Activated B cell treated with CpG ODN at 0.5 μM for 24 hours (primary cell): ENCODE measurements at regions not wholly inside any gene's neighbourhood (a gene's known extent, or its start where the extent isn't known, plus 50 kb on each side); places are given as distances from the start of the nearest gene placed in this dataset.

ENCODE experiments used
- ATAC-seq: fragments of 200-7000 bp; cut with Tn5 transposase; one replicate; pipeline ENCODE4 v1.10.0; 2021; ENCODE audit warnings: low read depth, mild to moderate bottlenecking, moderate library complexity
- CTCF ChIA-PET: fragments of 350-600 bp; sonication (Branson Sonifier 250); formaldehyde crosslinking; loops from one replicate; lab custom pipeline; 2021; ENCODE audit warnings: antibody characterized with exemption; lab: Charles Lee
- POLR2A ChIA-PET: fragments of 350-600 bp; sonication (Branson Sonifier 250); formaldehyde crosslinking; loops from one replicate; lab custom pipeline; 2021; ENCODE audit warnings: antibody characterized with exemption; lab: Charles Lee
- DNase-seq: peaks from one replicate; pipeline ENCODE4 v3.0.0; 2022
- H3K27ac Mint-ChIP-seq: one replicate; pipeline ENCODE4 v1.8.0; 2020; ENCODE audit warnings: mixed read lengths
- H3K27me3 Mint-ChIP-seq: one replicate; pipeline ENCODE4 v1.8.0; 2021; ENCODE audit warnings: mixed read lengths
- H3K36me3 Mint-ChIP-seq: one replicate; pipeline ENCODE4 v1.8.0; 2021; ENCODE audit warnings: low read depth, mixed read lengths
- H3K4me1 Mint-ChIP-seq: one replicate; pipeline ENCODE4 v1.8.0; 2021; ENCODE audit warnings: mixed read lengths
- H3K4me3 Mint-ChIP-seq: one replicate; pipeline ENCODE4 v1.8.0; 2020; ENCODE audit warnings: mild to moderate bottlenecking, mixed read lengths
- H3K9me3 Mint-ChIP-seq: one replicate; pipeline ENCODE4 v1.8.0; 2020; ENCODE audit warnings: mixed read lengths
- CTCF ChIP-seq: fragments of 200-600 bp; IDR thresholded peaks from one replicate; pipeline ENCODE4 v1.8.0; 2022; ENCODE audit warnings: antibody characterized with exemption, mild to moderate bottlenecking
- intact Hi-C: fragments of 100-400 bp; cut with micrococcal nuclease; formaldehyde crosslinking; loops from one replicate; pipeline ENCODE4 v1.15.1; 2024

DNA sequence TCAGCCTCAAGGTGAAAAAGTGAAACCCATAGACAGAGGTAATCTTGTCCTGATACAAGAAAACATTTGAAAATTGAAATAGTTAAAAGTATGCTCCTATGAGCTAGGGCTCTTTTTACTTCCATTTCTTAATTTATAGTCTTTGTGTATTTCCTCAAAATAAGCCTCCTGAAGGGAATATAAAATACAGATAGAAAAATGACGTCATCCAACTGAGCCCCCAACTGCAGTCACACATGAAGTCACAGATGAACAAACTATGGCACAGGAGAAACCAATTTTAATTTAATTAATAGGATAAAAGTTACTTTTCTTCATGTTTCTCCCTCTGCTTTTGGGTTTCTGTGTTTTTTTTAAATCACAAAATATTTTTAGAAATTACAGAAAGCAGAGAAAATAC lies 280.3 kb downstream of the HTR7 start:
- Mint-ChIP-seq H3K4me1 (no peaks in the 10 kb centered on the region), H3K9me3 (no peaks in the 10 kb centered on the region), H3K27me3 (peaks cover 24% of the 10 kb centered on the region), H3K36me3 (no peaks in the 10 kb centered on the region), H3K4me3 (no peak overlapping the region), H3K27ac (no peak overlapping the region)
- no peak for DNase-seq
- intact Hi-C loops: no loop called here
- ATAC-seq: no peak
- TF ChIP-seq CTCF: no peak
- ChIA-PET POLR2A (no interaction called here), CTCF (no interaction called here)

DNA sequence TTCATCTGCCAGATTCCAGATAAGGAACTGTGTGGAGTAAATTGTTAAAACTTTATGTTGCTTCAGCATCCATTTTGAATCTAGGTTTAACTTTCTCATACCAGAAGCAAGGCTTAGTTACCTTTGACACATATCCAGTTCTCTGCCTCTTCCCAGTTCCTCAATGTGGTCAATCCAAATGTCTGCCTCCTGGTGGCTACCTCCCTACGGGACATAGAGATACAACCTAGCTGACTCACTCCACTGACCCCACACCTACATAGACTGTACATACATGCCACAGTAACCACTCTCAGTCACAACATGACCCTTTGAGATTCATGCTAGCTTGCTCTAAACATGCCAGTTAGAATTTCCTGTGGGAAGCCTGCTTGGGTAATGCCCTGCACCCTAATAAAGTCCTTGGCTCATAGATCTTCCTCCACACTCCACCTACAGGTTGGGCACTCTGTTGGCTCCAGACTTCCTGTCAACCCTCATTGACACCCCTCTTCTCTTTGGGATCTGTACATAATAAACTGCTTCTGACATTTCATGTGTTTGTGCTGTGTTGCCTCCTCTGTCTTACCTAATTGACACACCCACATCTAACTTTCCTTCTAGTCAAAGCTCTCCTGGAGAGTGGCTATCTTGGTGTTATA lies 278.1 kb downstream of the HTR7 start:
- intact Hi-C loops: no loop called here
- Mint-ChIP-seq H3K4me3 (no peak overlapping the region), H3K4me1 (no peaks in the 10 kb centered on the region), H3K9me3 (no peaks in the 10 kb centered on the region), H3K27ac (no peak overlapping the region), H3K36me3 (no peaks in the 10 kb centered on the region), H3K27me3 (peaks cover 23% of the 10 kb centered on the region)
- no peak for TF ChIP-seq CTCF
- DNase-seq (no peak), ATAC-seq (no peak)
- CTCF ChIA-PET: no interaction called here
- POLR2A ChIA-PET: no interaction called here

DNA sequence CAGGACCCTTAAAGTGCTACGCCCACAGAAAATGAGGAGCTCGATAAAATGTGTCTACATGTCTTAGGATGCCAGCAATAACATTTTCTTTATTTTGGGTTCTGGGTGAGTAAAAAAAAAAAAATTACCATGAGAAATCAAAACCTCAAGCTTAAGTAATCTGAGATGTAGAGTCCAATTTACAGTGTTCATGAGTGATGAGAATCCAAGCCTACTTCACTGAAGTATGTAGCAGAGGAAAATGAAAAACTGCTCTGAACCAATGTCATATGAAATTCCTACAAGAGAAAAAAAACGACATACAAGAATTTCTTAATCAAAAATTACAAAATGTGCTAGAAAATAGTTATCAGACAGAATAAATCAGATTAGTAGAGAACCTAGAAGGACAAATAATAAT lies 274.4 kb downstream of the HTR7 start:
- peaks cover 15% of the 10 kb centered on the region for H3K27me3 Mint-ChIP-seq
- no peaks in the 10 kb centered on the region for H3K36me3 Mint-ChIP-seq
- H3K27ac Mint-ChIP-seq: no peak overlapping the region
- intact Hi-C loops: no loop called here
- ATAC-seq: no peak
- no peak overlapping the region for H3K4me3 Mint-ChIP-seq
- H3K4me1 Mint-ChIP-seq: no peaks in the 10 kb centered on the region
- POLR2A ChIA-PET: no interaction called here
- DNase-seq: no peak
- no peaks in the 10 kb centered on the region for H3K9me3 Mint-ChIP-seq
- TF ChIP-seq CTCF: no peak
- CTCF ChIA-PET: no interaction called here

DNA sequence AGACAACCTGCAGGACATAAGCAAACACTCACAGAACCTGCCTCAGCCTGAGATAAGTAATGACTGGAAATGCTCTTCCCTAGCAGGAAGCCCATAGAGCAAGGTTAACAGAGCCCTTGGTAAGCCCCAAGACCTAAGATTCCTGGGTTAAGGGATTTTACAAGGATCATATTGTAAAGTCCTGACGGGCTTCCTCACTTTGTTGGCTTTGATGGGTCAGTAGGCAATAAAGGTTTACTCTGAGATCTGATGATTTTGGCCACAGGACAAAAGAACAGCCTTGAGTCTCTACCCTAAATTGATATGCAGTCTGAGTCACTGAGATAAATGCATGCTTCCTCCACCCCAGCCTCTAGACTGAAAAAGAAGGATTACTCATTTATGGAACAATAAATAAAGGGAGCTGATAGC lies 270.8 kb downstream of the HTR7 start:
- ChIA-PET POLR2A (no interaction called here), CTCF (no interaction called here)
- intact Hi-C loops: no loop called here
- Mint-ChIP-seq H3K27me3 (peaks cover 6% of the 10 kb centered on the region), H3K36me3 (no peaks in the 10 kb centered on the region), H3K4me1 (no peaks in the 10 kb centered on the region), H3K4me3 (no peak overlapping the region), H3K27ac (no peak overlapping the region), H3K9me3 (no peaks in the 10 kb centered on the region)
- no peak for ATAC-seq
- TF ChIP-seq CTCF: no peak
- no peak for DNase-seq

DNA sequence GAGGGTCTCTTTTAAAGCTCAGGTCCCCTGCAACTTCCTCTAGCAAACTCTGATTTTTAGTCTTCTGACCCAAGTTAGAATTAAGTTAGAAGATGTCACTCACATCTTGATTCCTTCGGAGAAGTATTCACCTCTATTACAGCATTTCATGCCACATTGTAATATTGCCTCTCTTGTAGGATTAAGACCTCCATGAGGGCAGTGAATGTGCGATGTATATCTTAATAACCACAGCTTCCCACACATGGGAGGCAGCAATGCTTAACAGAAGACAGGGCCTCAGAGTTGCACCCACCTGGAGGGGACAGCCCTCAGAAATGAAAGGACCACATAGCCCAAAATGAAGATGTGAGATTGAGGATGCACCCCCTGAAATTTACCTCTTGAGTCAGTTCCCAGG lies 270.3 kb downstream of the HTR7 start:
- ChIA-PET CTCF (no interaction called here), POLR2A (no interaction called here)
- TF ChIP-seq CTCF: no peak
- Mint-ChIP-seq H3K4me1 (no peaks in the 10 kb centered on the region), H3K9me3 (no peaks in the 10 kb centered on the region), H3K36me3 (no peaks in the 10 kb centered on the region), H3K4me3 (no peak overlapping the region), H3K27ac (no peak overlapping the region), H3K27me3 (peaks cover 6% of the 10 kb centered on the region)
- intact Hi-C loops: no loop called here
- DNase-seq: no peak
- no peak for ATAC-seq
